Stimulated activated CD8-positive, alpha-beta memory T cell treated with anti-CD3 and anti-CD28 coated beads, Interleukin-4, amount 100 ng/mL, for 48 hours (primary cell): ENCODE measurements at regions not wholly inside any gene's neighbourhood (a gene's known extent, or its start where the extent isn't known, plus 50 kb on each side); places are given as distances from the start of the nearest gene placed in this dataset.
"Not testable (repeated sequence)": the region's sequence is repeated elsewhere in the genome, so short reads cannot be mapped to it uniquely, and the experiment has no call there.

Experiments used
- DNase-seq: peaks from one replicate; pipeline ENCODE4 v3.0.0-alpha.2; 2020

DNA sequence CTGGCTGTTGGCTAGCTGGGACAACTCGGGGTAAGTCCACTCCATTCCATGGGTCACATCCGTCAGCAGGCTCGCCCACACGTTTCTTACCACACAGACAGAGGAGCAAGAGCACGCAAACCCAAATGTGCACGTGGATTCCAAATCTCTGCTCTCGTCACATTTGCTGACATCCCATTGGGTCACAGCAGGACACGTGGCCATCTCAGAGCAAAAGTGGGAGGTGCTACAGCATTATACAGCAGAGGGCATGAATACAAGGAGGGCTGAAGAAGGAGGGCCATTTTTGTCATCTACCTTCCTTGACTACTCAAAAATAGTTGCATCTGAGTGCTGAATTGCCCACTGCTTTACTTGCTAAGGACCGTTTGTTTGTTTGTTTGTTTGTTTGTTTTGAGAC, 84.7 kb downstream of the RBBP6 start:
- no peak for DNase-seq

DNA sequence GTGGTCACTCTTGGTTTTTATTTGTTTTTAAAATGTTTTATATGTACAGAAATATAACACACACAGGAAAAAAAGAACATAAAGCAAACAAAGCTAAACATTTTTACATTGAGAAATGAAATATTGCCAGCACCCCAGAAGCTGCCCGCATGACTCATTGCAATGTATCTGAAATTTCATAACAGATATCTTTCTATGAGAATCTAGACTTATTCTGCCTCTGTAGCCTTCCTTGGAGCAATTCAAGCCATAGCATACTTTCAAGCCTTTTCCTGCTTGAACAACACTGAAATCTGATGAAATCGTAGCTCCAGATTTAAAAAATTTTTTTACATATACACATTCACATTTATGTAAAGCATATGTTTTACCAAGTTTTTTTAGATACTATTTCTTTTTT, 86.9 kb downstream of the RBBP6 start:
- DNase-seq = no peak

DNA sequence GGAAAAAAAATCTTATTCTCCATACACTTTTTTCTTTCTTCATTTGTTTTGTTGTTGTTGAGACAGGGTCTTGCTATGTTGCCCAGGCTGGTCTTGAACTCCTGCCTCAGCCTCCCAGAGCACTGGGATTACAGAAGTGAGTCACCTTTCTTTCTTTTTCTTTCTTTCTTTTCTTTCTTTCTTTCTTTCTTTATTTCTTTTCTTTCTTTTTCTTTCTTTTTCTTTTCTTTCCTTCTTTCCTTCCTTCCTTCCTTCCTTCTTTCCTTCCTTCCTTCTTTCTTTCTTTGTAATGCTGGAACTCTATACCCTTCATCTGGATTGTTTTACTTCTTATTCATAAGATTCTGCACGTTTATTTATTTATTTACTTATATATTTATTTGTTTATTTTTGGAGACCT, 94.5 kb upstream of the TNRC6A start:
- no peak for DNase-seq

GRCh38 chr16:24635900-24636610, 93.4 kb upstream of the TNRC6A start:
- DNase-seq = no peak

GRCh38 chr16:24639769-24640168, 89.7 kb upstream of the TNRC6A start:
- no peak for DNase-seq

DNA sequence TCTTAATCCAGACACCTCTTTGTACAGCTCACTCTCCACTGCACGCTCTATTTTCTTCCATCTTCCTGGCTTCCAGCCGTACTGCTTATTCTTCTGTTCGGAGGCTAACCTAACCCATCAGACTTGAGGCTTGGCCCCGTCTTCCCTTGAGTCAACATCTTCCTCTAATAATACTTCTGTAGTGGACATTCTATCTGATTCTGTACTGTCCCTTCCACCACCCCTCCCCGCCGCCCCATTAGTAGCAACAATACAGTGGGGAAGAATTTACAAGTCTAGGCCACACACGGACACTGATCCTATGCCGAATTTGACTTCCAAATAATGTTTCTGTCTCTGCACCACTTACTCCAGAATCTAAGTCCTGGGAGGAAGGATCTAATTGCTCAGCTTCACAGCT, 86.0 kb upstream of the TNRC6A start:
- no peak for DNase-seq

GRCh38 chr16:24645739-24646645, 83.5 kb upstream of the TNRC6A start:
- no peak for DNase-seq

DNA sequence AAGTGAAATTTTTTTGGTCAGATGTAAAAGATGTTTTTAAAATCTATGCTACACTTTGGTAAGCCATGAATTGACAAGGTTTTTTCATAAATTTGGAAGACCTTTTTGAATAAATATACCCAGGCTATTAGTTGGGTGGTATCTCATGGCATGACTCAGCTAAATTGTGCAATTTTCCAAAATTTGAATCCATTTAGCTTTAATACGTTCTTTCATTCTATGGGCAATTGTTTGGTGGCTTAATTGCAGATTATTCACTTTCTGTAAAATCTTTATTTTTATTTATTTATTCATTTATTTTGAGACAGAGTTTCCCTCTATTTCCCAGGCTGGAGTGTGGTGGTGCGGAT, 82.8 kb upstream of the TNRC6A start:
- DNase-seq = no peak

GRCh38 chr16:24652209-24652712, 77.2 kb upstream of the TNRC6A start:
- no peak for DNase-seq

DNA sequence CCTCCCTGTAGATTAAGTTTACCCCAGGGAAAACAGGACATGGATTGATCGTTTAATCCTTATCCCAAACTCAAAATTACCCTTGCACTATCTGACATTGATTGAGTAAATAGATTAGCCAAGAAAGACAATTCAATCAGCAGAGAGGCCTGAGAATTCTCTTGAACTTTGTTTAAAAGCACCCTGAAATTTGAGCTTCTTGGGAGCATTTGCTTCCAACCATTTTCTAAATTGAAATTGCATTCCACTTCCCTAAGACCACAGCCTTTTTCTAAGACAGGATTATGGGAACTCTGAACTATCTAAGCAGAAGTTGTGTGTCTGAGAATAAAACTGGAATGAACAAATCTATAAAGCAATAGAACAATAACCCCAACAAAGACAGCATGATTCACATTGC, 76.6 kb upstream of the TNRC6A start:
- no peak for DNase-seq

DNA sequence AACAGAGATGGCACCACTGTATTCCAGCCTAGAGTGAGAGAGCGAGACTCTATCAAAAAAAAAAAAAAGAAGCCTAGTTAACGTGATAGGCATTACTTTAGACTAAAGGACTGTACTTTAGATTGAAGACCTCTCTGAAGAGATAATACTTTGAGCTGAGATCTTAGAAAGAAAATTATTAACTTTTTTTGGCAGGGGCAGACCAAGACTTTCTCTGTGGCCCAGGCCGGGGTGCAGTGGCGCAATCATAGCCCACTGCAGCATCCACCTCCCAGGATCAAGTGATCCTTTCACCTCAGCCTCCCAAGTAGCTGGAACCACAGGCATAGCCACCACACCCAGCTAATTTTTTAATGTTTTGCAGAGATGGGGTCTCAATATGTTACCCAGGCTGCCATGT, 75.7 kb upstream of the TNRC6A start:
- no peak for DNase-seq

- not testable (repeated sequence) for DNase-seq
These were observed 63.5 kb upstream of the TNRC6A start for GRCh38 chr16:24665942-24666341.

DNA sequence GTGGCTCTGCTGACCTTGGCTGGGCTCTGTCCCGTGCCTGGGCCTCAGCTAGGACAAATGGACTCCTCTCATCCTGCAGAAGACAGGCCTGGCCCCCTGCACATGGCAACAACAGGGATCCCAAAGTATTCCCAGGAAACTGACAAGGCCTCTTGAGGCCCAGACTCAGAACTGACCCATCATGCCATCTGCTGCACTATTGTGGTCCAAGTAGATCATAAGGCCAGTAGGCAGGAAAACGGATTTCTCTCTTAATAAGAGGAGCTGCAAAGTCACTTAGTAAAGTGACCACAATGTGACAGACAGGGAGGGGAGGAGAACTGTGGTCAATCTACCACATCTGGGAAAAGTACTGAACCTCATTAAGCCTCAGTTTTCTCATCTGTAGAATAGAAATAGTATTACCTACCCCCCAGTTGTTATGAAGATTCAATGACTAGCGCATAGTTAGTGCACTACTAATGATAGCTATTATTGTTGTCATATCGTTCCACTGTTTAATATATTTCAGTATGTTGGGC, 62.1 kb upstream of the TNRC6A start:
- no peak for DNase-seq

DNA sequence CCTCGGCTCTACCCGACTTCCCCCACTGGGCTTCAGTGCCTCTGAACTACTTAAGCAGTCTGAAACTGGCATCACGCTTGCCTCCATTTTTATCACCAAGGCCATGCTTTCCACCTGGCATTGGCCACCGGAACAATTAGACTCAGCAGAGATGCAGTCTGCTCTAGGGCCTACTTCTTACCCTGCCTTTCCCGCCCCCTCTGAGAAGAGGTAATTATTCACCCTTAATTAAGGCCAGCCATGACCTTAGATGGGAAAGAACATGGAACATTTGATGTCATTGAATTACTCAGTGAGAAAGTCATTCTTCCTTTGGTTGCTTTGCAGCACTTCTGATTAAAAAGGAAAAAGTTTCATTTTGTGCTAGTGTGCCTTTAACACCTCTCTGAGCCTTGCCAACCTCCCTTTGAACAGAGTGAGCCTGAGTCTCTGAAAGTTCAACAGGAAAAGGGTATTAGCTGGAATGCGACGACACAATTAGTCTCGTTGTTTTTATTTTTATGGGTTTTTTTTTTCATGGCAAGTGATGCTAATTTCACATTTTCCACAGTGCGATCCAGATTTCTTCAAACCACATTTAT, 60.9 kb upstream of the TNRC6A start:
- DNase-seq = peak; percentile 69

GRCh38 chr16:24670623-24671454, 58.6 kb upstream of the TNRC6A start:
- peak; percentile 38 for DNase-seq

GRCh38 chr16:24671455-24671954, 57.9 kb upstream of the TNRC6A start:
- no peak for DNase-seq

- no peak for DNase-seq
These were observed 56.3 kb upstream of the TNRC6A start for GRCh38 chr16:24673155-24673554.

- DNase-seq = no peak
These were observed 54.6 kb upstream of the TNRC6A start for GRCh38 chr16:24674877-24675276.

- no peak for DNase-seq
These were observed 52.1 kb upstream of the TNRC6A start for GRCh38 chr16:24677388-24677787.
